Thyroid gland (tissue), 4 donors: ENCODE measurements at regions not wholly inside any gene's neighbourhood (a gene's known extent, or its start where the extent isn't known, plus 50 kb on each side); places are given as distances from the start of the nearest gene placed in this dataset.
A peak's percentile ranks its signal among the peaks of the same experiment; 100 is the strongest.
"Not testable (repeated sequence)": the region's sequence is repeated elsewhere in the genome, so short reads cannot be mapped to it uniquely, and the experiment has no call there.

Experiments
- DNase-seq, 2 donors: peaks; one replicate each; pipeline ENCODE4 v3.0.0-alpha.2; 2019
- H3K27ac ChIP-seq, 3 donors: fragments of 200-600 bp; sonication (generic); 1 replicate in 2 of 3; 2 replicates in 1 of 3; pipeline ENCODE4 v1.5.1; 2016 to 2019; ENCODE audit warnings: mild to moderate bottlenecking in 1 of 3, moderate library complexity in 1 of 3
- H3K27me3 ChIP-seq: fragments of 200-600 bp; sonication (generic); one replicate; pipeline ENCODE4 v1.5.1; 2019
- H3K36me3 ChIP-seq, 2 donors: fragments of 200-600 bp; sonication (generic); one replicate each; pipeline ENCODE4 v1.5.1; 2016 to 2019
- H3K4me1 ChIP-seq, 2 donors: fragments of 200-600 bp; sonication (generic); one replicate each; pipeline ENCODE4 v1.5.1; 2017 to 2019
- H3K4me3 ChIP-seq, 3 donors: fragments of 200-600 bp; sonication (generic); replicated peaks in 1 of 3; 1 replicate in 2 of 3; 2 replicates in 1 of 3; pipeline ENCODE4 v1.5.1; 2016; ENCODE audit warnings: mild to moderate bottlenecking in 1 of 3
- H3K9me3 ChIP-seq: fragments of 200-600 bp; sonication (generic); one replicate; pipeline ENCODE4 v1.5.1; 2017
- POLR2A ChIP-seq, 2 donors: fragments of 450-650 bp; IDR thresholded peaks; one replicate each; pipeline ENCODE4 v1.6.1; 2017; ENCODE audit warnings: antibody characterized with exemption in 2 of 2, mild to moderate bottlenecking in 2 of 2, moderate library complexity in 1 of 2
- WGBS, 2 donors: methylation state at CpG; one replicate each; pipeline ENCODE4 v1.1.5; 2017; 5-methylcytosine and 5-hydroxymethylcytosine counted together
- intact Hi-C: fragments of 100-400 bp; cut with DNase I; formaldehyde crosslinking; loops from one replicate; pipeline ENCODE4 v1.15.1; 2023
- TF ChIP-seq, protein P1 (sequence below), 6 experiments: fragments of 200-600 bp in 3 of 6; fragments of 450-650 bp in 3 of 6; sonication (generic) in 3 of 6; IDR thresholded peaks; one replicate each; pipeline ENCODE4 v1.5.1; 2016 to 2019; ENCODE audit warnings: antibody characterized with exemption in 6 of 6, mild to moderate bottlenecking in 2 of 6, inconsistent platforms in 1 of 6, moderate library complexity in 1 of 6

DNA sequence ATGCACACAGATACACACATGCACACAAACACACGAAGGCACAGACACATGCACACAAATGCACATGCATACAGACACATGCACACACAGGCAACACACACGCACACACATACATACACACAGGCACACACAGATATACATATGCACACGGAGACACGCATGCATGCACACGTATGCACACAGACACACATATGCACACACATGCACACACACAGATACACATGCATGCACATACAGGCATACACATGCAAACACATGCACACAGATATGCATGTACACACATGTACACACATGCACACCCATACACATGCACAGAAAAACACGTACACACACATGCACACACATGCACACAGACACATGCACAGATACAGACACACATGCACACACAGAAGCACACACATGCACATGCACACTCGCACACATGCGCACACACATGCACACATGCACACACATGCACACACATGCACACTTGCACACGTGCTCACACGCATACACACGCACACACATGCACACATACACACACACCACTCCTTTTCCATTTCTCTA, 70.8 kb upstream of the ALDH3B2 start:
- TF ChIP-seq, protein P1, sequence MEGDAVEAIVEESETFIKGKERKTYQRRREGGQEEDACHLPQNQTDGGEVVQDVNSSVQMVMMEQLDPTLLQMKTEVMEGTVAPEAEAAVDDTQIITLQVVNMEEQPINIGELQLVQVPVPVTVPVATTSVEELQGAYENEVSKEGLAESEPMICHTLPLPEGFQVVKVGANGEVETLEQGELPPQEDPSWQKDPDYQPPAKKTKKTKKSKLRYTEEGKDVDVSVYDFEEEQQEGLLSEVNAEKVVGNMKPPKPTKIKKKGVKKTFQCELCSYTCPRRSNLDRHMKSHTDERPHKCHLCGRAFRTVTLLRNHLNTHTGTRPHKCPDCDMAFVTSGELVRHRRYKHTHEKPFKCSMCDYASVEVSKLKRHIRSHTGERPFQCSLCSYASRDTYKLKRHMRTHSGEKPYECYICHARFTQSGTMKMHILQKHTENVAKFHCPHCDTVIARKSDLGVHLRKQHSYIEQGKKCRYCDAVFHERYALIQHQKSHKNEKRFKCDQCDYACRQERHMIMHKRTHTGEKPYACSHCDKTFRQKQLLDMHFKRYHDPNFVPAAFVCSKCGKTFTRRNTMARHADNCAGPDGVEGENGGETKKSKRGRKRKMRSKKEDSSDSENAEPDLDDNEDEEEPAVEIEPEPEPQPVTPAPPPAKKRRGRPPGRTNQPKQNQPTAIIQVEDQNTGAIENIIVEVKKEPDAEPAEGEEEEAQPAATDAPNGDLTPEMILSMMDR (IDR thresholded peaks at IDR 0.05), result no peak
- TF ChIP-seq POLR2A (IDR thresholded peaks at IDR 0.05), result no peak
- intact Hi-C loops, result no loop called here
- Histone ChIP-seq H3K36me3 (no peaks in the 10 kb centered on the region), H3K27me3 (no peaks in the 10 kb centered on the region), H3K4me1 (no peaks in the 10 kb centered on the region), H3K4me3 (no peak overlapping the region), H3K9me3 (no peaks in the 10 kb centered on the region), H3K27ac (no peak overlapping the region)
- WGBS, 2 donors, result 68 to 69% methylated on average over 11 of the region's 11 CpGs
- DNase-seq, result no peak

DNA sequence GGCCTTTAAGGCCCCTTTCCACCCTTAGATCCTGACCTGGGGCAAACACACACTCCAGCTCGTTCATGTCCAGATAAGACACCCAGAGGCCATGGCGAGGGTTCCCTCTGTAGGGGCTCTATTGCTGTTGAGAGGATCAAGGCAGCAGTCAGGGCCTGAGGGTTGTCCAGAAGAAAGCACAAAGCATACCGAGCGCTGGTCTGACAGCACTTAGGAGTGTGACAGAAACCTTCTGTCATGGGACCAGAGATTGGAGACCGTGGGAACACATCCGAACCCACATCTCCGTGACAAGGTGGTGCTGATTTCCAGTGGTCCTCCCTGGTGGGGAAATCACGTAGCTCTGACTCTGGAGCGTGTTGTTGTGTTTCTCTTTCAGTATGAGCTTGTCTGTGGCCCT, 69.8 kb upstream of the ALDH3B2 start:
- H3K36me3 ChIP-seq, H3K9me3 ChIP-seq, H3K27me3 ChIP-seq, intact Hi-C loops, H3K4me3 ChIP-seq, DNase-seq, H3K4me1 ChIP-seq, H3K27ac ChIP-seq: not testable (repeated sequence)
- 86 to 87% methylated on average over 8 to 9 of the region's 9 CpGs for WGBS, 2 donors

DNA sequence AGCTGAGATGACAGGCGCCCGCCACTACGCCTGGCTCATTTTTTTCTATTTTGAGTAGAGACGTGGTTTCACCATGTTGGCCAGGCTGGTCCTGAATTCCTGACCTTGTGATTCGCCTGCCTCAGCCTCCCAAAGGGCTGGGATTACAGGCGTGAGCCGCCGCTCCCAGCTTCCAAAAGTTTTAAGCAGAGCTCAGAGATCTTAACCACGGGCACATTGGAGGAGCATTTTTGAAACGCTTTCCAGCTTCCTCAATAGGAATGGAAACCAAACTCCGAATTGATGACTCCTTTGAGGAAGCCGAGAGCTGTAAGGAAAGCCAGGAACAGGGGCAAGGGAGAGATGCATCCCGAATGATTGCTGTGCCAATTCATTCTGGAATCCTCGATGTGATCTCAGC, 63.8 kb upstream of the ALDH3B2 start:
- H3K27ac ChIP-seq, H3K27me3 ChIP-seq, H3K36me3 ChIP-seq, DNase-seq, H3K4me1 ChIP-seq, intact Hi-C loops, H3K4me3 ChIP-seq, H3K9me3 ChIP-seq: not testable (repeated sequence)
- WGBS, 2 donors, result 91% methylated on average over 11 to 14 of the region's 14 CpGs

DNA sequence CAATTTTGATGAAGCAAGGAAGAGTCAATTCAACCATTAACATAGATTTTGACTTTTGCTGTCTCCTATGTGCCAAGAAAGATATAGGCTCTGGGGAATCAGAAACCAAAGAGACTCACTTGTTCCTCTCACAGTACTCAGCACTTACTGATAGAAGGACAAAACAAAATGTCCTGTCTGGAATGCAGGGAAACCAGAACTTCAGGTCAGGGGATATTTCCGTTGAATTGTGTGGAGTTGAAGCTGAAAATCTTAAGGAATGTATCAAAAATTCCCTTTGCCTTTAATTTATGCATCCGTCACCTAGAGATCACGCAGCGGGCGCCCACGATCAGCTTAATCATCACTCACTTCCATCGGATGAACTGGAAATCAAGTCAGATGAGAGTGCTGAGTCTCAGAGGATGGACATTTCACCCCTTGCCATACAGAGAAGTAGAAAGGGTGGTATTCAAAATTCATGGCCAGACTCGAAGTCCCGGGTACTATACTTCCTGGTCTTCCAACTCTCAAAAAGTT, 63.2 kb upstream of the ALDH3B2 start:
- WGBS, 2 donors, result 82% methylated on average over 9 of the region's 9 CpGs
- H3K4me3 ChIP-seq, H3K27me3 ChIP-seq, H3K27ac ChIP-seq, DNase-seq, intact Hi-C loops, H3K4me1 ChIP-seq, H3K36me3 ChIP-seq, H3K9me3 ChIP-seq: not testable (repeated sequence)

DNA sequence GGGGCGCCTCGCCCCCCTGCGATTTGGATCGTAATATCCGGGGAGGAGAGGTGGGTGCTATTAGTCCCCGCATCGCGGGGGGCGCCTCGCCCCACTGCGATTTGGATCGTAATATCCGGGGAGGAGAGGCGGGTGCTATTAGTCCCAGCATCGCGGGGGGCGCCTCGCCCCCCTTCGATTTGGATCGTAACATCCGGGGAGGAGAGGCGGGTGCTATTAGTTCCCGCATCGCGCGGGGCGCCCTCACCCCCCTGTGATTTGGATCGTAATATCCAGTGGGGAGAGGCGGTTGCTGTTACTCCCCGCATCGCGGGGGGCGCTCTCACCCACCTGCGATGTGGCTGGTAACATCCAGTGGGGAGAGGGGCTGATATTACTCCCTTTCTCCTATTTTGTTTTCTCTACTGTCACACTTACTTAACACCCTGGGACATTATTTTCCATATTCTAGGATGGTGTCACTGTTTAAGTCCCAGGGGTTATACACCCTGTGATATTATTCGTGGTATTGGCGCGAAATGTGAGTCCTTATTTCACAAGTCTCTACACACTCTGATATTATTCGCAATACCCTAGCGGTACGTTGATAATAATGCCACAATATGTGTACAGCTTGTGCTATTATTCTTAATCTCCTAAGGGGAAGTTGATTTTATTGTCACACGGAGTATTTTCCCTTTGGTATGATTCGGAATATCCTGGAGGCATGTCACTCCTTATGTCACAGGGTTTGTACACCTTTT, 57.8 kb upstream of the ALDH3B2 start:
- TF ChIP-seq, protein P1 (IDR thresholded peaks at IDR 0.05), result peak in 2 of 6 experiments; percentile 33 to 37
- TF ChIP-seq POLR2A (IDR thresholded peaks at IDR 0.05), result no peak

DNA sequence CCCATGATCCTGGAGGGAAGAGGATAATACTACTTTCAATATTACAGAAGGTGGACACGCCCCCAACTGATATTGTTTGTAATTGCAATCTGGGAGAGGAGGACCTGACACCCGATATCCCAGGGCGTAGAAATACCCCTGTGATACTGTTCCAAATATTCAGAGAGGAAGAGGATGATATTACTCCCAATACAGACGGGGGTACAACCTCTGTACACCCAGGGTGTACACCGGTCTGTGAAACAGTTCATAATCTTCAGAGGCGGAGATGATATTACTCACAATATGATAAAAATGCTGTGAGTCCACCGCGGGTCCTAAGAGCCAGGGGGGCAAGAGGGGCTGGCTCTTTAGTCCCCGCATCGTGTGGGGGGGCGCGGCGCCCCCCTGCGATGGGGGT, 57.2 kb upstream of the ALDH3B2 start:
- H3K9me3 ChIP-seq, result no peaks in the 10 kb centered on the region
- 69 to 74% methylated on average over 8 to 14 of the region's 14 CpGs for WGBS, 2 donors
- no peak for DNase-seq
- peaks cover 0 to 11% of the 10 kb centered on the region in 2 donors for H3K4me1 ChIP-seq
- TF ChIP-seq POLR2A (IDR thresholded peaks at IDR 0.05), result no peak
- TF ChIP-seq, protein P1 (IDR thresholded peaks at IDR 0.05), result no peak
- intact Hi-C loops, result no loop called here
- no peak overlapping the region for H3K4me3 ChIP-seq
- no peak overlapping the region for H3K27ac ChIP-seq
- H3K27me3 ChIP-seq, result no peaks in the 10 kb centered on the region
- H3K36me3 ChIP-seq, result no peaks in the 10 kb centered on the region

More for the DNA sequence above, 57.8 kb upstream of the ALDH3B2 start:
- Histone ChIP-seq H3K36me3 (no peaks in the 10 kb centered on the region), H3K27me3 (no peaks in the 10 kb centered on the region), H3K9me3 (no peaks in the 10 kb centered on the region), H3K4me1 (peaks cover 0 to 10% of the 10 kb centered on the region in 2 donors), H3K27ac (no peak overlapping the region), H3K4me3 (no peak overlapping the region)
- 30 to 39% methylated on average over 28 to 34 of the region's 42 CpGs for WGBS, 2 donors
- intact Hi-C loops, result no loop called here
- peak; percentile 24 to 30 for DNase-seq

DNA sequence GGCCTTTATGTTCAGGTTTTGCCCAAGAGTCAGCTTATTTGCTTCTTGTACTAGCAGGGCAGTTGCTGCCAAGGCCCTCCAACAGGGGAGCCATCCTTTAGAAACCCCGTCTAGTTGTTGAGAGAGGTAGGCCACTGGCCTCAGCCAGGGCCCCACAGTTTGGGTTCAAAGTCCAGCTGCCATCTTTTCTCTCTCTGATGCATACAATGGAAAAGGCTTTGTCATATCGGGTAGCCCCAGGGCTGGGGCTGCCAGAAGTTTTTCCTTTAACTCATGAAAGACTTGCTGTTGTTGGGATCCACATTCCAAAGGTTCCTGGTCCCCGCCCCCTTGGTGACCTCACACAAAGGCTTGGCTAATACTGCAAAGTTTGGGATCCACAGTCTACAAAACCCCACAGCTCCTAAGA, 53.7 kb upstream of the ALDH3B2 start:
- H3K27me3 ChIP-seq, H3K9me3 ChIP-seq, intact Hi-C loops, DNase-seq, H3K36me3 ChIP-seq, H3K4me3 ChIP-seq, H3K27ac ChIP-seq: not testable (repeated sequence)
- H3K4me1 ChIP-seq, result peaks cover 0 to 11% of the 10 kb centered on the region in 2 donors
- 81 to 85% methylated on average over 3 of the region's 3 CpGs for WGBS, 2 donors

DNA sequence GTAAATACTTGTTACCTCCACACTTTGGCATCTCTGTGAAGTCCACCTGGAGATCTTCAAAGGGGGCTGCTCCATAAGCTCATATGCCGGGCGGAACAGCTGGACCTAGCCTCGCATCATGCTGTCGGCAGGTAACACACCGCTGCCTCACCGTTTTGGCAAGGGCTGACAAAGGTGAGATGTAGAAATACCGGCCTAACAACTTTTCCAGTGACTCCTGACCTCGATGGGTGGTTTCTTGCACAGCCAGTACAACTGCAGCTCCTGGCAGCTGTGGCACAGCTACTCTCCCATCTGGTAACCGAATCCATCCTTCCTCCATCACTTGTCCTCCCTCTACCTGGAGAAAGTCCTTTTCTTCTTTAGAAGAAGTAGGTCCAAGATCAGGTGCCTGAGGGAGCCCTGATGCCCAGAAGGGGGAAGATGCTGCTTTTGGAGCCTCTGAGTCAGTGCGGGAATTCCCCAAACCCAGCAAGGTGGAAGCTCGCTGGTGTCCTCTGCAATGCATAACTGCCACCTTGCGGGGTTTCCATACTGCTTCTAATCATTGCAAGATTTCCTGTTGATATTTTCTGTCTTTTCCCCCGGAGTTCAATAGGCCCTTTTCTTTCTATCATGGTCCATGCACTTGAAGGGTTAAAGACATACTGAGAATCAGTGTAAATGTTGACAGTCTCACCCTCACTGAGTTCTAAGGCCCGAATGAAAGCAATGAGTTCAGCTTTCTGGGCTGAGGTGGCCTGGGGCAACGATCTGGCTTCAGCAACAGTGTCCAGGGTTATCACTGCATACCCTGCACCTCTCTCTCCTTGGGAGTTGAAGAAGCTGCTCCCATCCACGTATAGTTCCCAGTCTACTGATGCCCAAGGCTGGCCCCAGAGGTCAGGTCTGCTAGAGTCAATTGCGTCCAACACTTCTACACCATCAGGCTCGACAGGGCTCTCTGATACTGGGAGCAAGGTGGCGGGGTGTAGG, 52.9 kb upstream of the ALDH3B2 start:
- H3K4me1 ChIP-seq, result peaks cover 0 to 11% of the 10 kb centered on the region in 2 donors
- peak; percentile 45 for DNase-seq
- intact Hi-C loops, H3K27me3 ChIP-seq, H3K36me3 ChIP-seq, H3K27ac ChIP-seq, H3K9me3 ChIP-seq, H3K4me3 ChIP-seq: not testable (repeated sequence)
- WGBS, 2 donors, result 55 to 56% methylated on average over 19 of the region's 19 CpGs
